ENCODE measurements at regions not wholly inside any gene's neighbourhood (a gene's known extent, or its start where the extent isn't known, plus 50 kb on each side); places are given as distances from the start of the nearest gene placed in this dataset.
"Not testable (repeated sequence)": the region's sequence is repeated elsewhere in the genome, so short reads cannot be mapped to it uniquely, and the experiment has no call there.

GRCh38 chr13:38090913-38091312, 221.3 kb upstream of the TRPC4 start:
- no peak for TF ChIP-seq CTCF (IDR thresholded peaks at IDR 0.05)
- no peaks in the 10 kb centered on the region for H3K36me3 Mint-ChIP-seq (ENCODE audit: low read depth)
- H3K4me1 Mint-ChIP-seq: no peaks in the 10 kb centered on the region
- no peak overlapping the region for H3K27ac Mint-ChIP-seq
- ATAC-seq (ENCODE audit: low read depth) (no peak), DNase-seq (no peak)
- H3K27me3 Mint-ChIP-seq: no peaks in the 10 kb centered on the region
- POLR2A ChIA-PET: interaction anchor here (0.7 kb wide), 1 partner anchor 225 kb away, joined by 7 read pairs; no protein-coding TSS in a partner anchor
- peaks cover 9% of the 10 kb centered on the region for H3K9me3 Mint-ChIP-seq
- H3K4me3 Mint-ChIP-seq: no peak overlapping the region
- intact Hi-C loops (cut with micrococcal nuclease): no loop called here
- CTCF ChIA-PET: no interaction called here

GRCh38 chr13:38086721-38087120, 217.1 kb upstream of the TRPC4 start:
- DNase-seq: no peak
- Mint-ChIP-seq H3K4me3 (no peak overlapping the region), H3K9me3 (peaks cover 20% of the 10 kb centered on the region), H3K27ac (no peak overlapping the region), H3K4me1 (no peaks in the 10 kb centered on the region), H3K36me3 (ENCODE audit: low read depth) (no peaks in the 10 kb centered on the region), H3K27me3 (no peaks in the 10 kb centered on the region)
- intact Hi-C loops (cut with micrococcal nuclease): loop anchor here (10.0 kb wide), 1 partner anchor 328 kb away; no protein-coding TSS in a partner anchor
- TF ChIP-seq CTCF (IDR thresholded peaks at IDR 0.05): no peak
- CTCF ChIA-PET: no interaction called here
- ATAC-seq (ENCODE audit: low read depth): no peak
- POLR2A ChIA-PET: no interaction called here

GRCh38 chr13:38086013-38086412, 216.4 kb upstream of the TRPC4 start:
- peaks cover 20% of the 10 kb centered on the region for H3K9me3 Mint-ChIP-seq
- ChIA-PET CTCF (no interaction called here), POLR2A (no interaction called here)
- no peaks in the 10 kb centered on the region for H3K4me1 Mint-ChIP-seq
- no peaks in the 10 kb centered on the region for H3K36me3 Mint-ChIP-seq (ENCODE audit: low read depth)
- intact Hi-C loops (cut with micrococcal nuclease): loop anchor here (10.0 kb wide), 1 partner anchor 329 kb away; no protein-coding TSS in a partner anchor
- DNase-seq (no peak), ATAC-seq (ENCODE audit: low read depth) (no peak)
- no peak overlapping the region for H3K27ac Mint-ChIP-seq
- H3K27me3 Mint-ChIP-seq: no peaks in the 10 kb centered on the region
- no peak for TF ChIP-seq CTCF (IDR thresholded peaks at IDR 0.05)
- H3K4me3 Mint-ChIP-seq: no peak overlapping the region

GRCh38 chr13:38073931-38074330, 204.4 kb upstream of the TRPC4 start:
- Mint-ChIP-seq H3K27ac (no peak overlapping the region), H3K4me1 (no peaks in the 10 kb centered on the region), H3K36me3 (ENCODE audit: low read depth) (no peaks in the 10 kb centered on the region), H3K9me3 (peaks cover 9% of the 10 kb centered on the region), H3K4me3 (no peak overlapping the region), H3K27me3 (no peaks in the 10 kb centered on the region)
- ATAC-seq (ENCODE audit: low read depth): no peak
- ChIA-PET CTCF (no interaction called here), POLR2A (no interaction called here)
- no peak for TF ChIP-seq CTCF (IDR thresholded peaks at IDR 0.05)
- no peak for DNase-seq
- intact Hi-C loops (cut with micrococcal nuclease): no loop called here

GRCh38 chr13:38072696-38073095, 203.1 kb upstream of the TRPC4 start:
- intact Hi-C loops (cut with micrococcal nuclease): no loop called here
- TF ChIP-seq CTCF (IDR thresholded peaks at IDR 0.05): no peak
- DNase-seq (no peak), ATAC-seq (ENCODE audit: low read depth) (no peak)
- Mint-ChIP-seq H3K27ac (no peak overlapping the region), H3K4me1 (no peaks in the 10 kb centered on the region), H3K27me3 (no peaks in the 10 kb centered on the region), H3K9me3 (peaks cover 5% of the 10 kb centered on the region), H3K36me3 (ENCODE audit: low read depth) (no peaks in the 10 kb centered on the region), H3K4me3 (no peak overlapping the region)
- POLR2A ChIA-PET: no interaction called here
- CTCF ChIA-PET: no interaction called here

- ATAC-seq (ENCODE audit: low read depth); H3K27me3 Mint-ChIP-seq; H3K9me3 Mint-ChIP-seq; intact Hi-C loops (cut with micrococcal nuclease); H3K27ac Mint-ChIP-seq; H3K4me1 Mint-ChIP-seq; DNase-seq; H3K4me3 Mint-ChIP-seq; H3K36me3 Mint-ChIP-seq (ENCODE audit: low read depth); CTCF ChIA-PET; POLR2A ChIA-PET: not testable (repeated sequence)
Observed at GRCh38 chr13:38071340-38071739, 201.8 kb upstream of the TRPC4 start.

All from activated B cell treated with CpG ODN at 0.5 μM for 24 hours (primary cell).